SH-SY5Y (cell line): ENCODE measurements at regions not wholly inside any gene's neighbourhood (a gene's known extent, or its start where the extent isn't known, plus 50 kb on each side); places are given as distances from the start of the nearest gene placed in this dataset.

ENCODE experiments used
- GATA2 ChIP-seq: IDR thresholded peaks from 2 replicates; pipeline ENCODE4 v1.6.1; 2011; ENCODE audit warnings: mild to moderate bottlenecking, low read depth, low read length
- GATA3 ChIP-seq: IDR thresholded peaks from 2 replicates; pipeline ENCODE4 v1.6.1; 2011; ENCODE audit warnings: low read depth, mild to moderate bottlenecking, low read length, moderate library complexity

DNA sequence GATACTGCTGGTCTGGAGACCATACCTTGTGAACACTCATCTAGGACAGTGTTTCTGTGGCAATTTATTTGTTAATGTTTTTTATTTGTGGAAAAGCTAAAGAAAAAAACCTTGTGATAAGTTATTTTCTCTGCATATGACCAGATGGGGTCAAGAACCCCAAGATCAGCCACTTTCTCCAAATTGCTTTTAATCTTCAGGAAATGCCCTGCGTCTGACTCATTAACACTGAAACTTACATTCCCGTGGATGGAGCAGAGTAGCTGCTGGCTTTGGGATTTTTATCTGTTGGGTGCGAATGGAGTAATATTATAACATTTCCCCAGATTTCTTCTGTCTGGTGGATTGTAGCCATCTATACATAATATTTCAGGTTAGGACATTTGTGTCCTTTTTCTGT, 444.5 kb downstream of the SH3GL2 start:
- TF ChIP-seq GATA2, result no peak
- no peak for TF ChIP-seq GATA3
